ENCODE measurements at regions not wholly inside any gene's neighbourhood (a gene's known extent, or its start where the extent isn't known, plus 50 kb on each side); places are given as distances from the start of the nearest gene placed in this dataset.

DNA sequence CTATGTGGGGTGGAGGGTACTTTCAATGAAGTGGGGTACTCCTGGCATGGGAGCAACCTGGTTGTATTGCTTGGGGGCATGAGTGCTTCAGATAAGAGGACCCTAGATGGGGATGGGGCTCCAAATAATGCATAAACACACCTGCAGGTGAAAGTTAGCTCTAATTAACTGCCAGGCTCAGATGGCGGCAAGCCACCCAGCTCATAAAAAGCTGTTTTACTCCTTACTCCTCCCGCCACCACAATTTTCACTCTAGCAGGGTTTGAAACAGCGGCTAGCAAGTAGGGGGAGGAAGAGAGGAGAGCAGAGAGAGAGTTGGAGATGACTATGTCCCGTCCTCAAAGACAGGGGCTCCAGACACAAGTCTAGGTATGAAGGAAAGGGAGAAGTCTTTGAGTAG lies 117.7 kb upstream of the WSCD1 start:
- Mint-ChIP-seq H3K27ac (ENCODE audit: unreplicated experiment) (no peak overlapping the region), H3K36me3 (ENCODE audit: low read depth, unreplicated experiment) (peaks cover 9% of the 10 kb centered on the region), H3K9me3 (ENCODE audit: unreplicated experiment) (no peaks in the 10 kb centered on the region), H3K4me3 (ENCODE audit: unreplicated experiment) (no peak overlapping the region), H3K27me3 (ENCODE audit: unreplicated experiment) (peaks cover 2% of the 10 kb centered on the region), H3K4me1 (ENCODE audit: unreplicated experiment) (peaks cover 7% of the 10 kb centered on the region)
- DNase-seq (ENCODE audit: low spot score), result no peak
- TF ChIP-seq, protein P1, sequence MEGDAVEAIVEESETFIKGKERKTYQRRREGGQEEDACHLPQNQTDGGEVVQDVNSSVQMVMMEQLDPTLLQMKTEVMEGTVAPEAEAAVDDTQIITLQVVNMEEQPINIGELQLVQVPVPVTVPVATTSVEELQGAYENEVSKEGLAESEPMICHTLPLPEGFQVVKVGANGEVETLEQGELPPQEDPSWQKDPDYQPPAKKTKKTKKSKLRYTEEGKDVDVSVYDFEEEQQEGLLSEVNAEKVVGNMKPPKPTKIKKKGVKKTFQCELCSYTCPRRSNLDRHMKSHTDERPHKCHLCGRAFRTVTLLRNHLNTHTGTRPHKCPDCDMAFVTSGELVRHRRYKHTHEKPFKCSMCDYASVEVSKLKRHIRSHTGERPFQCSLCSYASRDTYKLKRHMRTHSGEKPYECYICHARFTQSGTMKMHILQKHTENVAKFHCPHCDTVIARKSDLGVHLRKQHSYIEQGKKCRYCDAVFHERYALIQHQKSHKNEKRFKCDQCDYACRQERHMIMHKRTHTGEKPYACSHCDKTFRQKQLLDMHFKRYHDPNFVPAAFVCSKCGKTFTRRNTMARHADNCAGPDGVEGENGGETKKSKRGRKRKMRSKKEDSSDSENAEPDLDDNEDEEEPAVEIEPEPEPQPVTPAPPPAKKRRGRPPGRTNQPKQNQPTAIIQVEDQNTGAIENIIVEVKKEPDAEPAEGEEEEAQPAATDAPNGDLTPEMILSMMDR (IDR thresholded peaks at IDR 0.05; ENCODE audit: unreplicated experiment), result no peak

DNA sequence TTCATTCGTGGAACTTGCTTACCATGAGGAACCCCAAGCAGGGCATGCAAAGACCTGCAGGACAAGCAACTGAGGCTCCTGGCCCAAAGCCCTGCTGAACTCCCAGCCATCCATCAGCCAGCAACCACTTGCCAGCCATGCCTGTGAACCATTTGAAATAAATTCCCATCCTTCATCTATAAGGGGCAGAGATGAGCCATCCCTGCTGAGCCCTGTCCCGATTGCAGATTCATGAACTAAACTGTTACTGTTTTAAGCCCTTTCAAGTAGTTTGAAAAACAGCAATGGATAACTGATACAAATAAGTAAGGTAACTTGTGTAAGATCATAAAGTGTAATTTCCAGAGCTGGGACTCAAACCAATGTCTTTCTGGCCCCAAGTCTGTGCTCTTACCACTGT lies 114.4 kb upstream of the WSCD1 start:
- H3K27ac Mint-ChIP-seq (ENCODE audit: unreplicated experiment), result no peak overlapping the region
- TF ChIP-seq, protein P1 (IDR thresholded peaks at IDR 0.05; ENCODE audit: unreplicated experiment), result no peak
- no peak overlapping the region for H3K4me3 Mint-ChIP-seq (ENCODE audit: unreplicated experiment)
- H3K9me3 Mint-ChIP-seq (ENCODE audit: unreplicated experiment), result no peaks in the 10 kb centered on the region
- DNase-seq (ENCODE audit: low spot score), result no peak
- H3K4me1 Mint-ChIP-seq (ENCODE audit: unreplicated experiment), result peaks cover 7% of the 10 kb centered on the region
- H3K27me3 Mint-ChIP-seq (ENCODE audit: unreplicated experiment), result peaks cover 2% of the 10 kb centered on the region
- peaks cover 9% of the 10 kb centered on the region for H3K36me3 Mint-ChIP-seq (ENCODE audit: low read depth, unreplicated experiment)

DNA sequence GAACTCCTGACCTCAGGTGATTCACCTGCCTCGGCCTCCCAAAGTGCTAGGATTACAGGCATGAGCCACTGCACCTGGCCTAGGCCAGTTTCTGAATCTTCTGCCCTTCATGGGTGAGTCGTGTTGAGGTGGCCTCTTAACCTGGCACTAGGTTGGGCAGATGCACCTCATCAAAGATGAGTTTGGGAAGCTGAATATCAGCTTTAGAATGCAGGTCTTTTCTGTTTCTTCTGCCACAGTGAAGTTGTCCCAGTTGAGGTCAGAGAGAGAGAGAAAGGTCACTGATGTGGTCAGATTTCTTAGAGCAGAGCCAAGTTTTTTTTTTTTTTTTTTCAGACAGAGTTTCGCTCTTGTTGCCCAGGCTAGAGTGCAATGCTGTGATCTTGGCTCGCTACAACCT lies 111.3 kb upstream of the WSCD1 start:
- Mint-ChIP-seq H3K27me3 (ENCODE audit: unreplicated experiment) (no peaks in the 10 kb centered on the region), H3K36me3 (ENCODE audit: low read depth, unreplicated experiment) (peaks cover 9% of the 10 kb centered on the region), H3K27ac (ENCODE audit: unreplicated experiment) (no peak overlapping the region), H3K4me3 (ENCODE audit: unreplicated experiment) (no peak overlapping the region), H3K4me1 (ENCODE audit: unreplicated experiment) (peaks cover 5% of the 10 kb centered on the region), H3K9me3 (ENCODE audit: unreplicated experiment) (no peaks in the 10 kb centered on the region)
- DNase-seq (ENCODE audit: low spot score), result no peak
- TF ChIP-seq, protein P1 (IDR thresholded peaks at IDR 0.05; ENCODE audit: unreplicated experiment), result no peak

DNA sequence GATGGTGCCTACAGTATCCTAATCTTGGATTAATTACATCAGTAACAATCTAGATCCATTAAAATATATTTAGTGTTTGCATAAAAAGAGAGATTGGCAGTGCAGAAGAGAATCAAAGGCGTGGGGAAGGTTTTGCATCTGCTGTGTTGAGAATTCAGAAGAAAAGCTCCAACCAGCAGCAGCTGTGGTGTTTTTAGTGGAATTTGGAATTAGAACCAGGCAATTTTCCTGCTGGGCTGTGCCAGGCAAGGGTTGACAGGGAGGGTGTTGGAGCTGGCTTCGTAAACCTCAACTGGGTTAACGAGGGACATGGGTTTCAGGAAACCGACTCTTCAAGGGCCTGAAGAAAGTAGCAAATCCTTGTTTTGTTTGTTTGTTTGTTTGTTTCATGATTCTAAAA lies 107.8 kb upstream of the WSCD1 start:
- Mint-ChIP-seq H3K4me3 (ENCODE audit: unreplicated experiment) (no peak overlapping the region), H3K27ac (ENCODE audit: unreplicated experiment) (no peak overlapping the region), H3K36me3 (ENCODE audit: low read depth, unreplicated experiment) (no peaks in the 10 kb centered on the region), H3K4me1 (ENCODE audit: unreplicated experiment) (peaks cover 5% of the 10 kb centered on the region), H3K27me3 (ENCODE audit: unreplicated experiment) (no peaks in the 10 kb centered on the region), H3K9me3 (ENCODE audit: unreplicated experiment) (peaks cover 6% of the 10 kb centered on the region)
- no peak for DNase-seq (ENCODE audit: low spot score)
- TF ChIP-seq, protein P1 (IDR thresholded peaks at IDR 0.05; ENCODE audit: unreplicated experiment), result no peak

DNA sequence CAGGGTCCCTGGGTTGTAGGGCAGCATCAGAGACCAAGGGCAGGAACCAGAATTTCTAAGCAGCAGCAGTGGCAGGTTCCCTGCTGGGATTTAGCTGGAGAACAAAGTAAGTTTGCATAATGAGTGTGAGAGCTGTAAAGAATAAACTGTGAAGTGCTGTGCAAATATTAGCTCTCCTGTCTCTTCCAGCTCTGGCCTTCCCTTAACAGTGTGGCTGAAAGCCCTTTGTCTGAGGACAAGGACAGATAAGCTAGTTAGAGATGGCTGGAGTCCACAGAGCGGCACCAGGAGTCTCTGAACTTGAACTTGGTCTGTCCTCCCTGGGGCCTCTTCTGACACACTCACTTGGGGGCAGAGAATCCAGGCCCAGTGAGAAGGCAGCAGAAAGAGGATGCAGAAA lies 98.2 kb upstream of the WSCD1 start:
- peaks cover 6% of the 10 kb centered on the region for H3K9me3 Mint-ChIP-seq (ENCODE audit: unreplicated experiment)
- no peak for DNase-seq (ENCODE audit: low spot score)
- no peaks in the 10 kb centered on the region for H3K36me3 Mint-ChIP-seq (ENCODE audit: low read depth, unreplicated experiment)
- no peak overlapping the region for H3K4me3 Mint-ChIP-seq (ENCODE audit: unreplicated experiment)
- TF ChIP-seq, protein P1 (IDR thresholded peaks at IDR 0.05; ENCODE audit: unreplicated experiment), result no peak
- no peak overlapping the region for H3K27ac Mint-ChIP-seq (ENCODE audit: unreplicated experiment)
- peaks cover 8% of the 10 kb centered on the region for H3K4me1 Mint-ChIP-seq (ENCODE audit: unreplicated experiment)
- peaks cover under 1% of the 10 kb centered on the region for H3K27me3 Mint-ChIP-seq (ENCODE audit: unreplicated experiment)

Data from endothelial cell (in vitro differentiated cells).